ENCODE measurements at regions not wholly inside any gene's neighbourhood (a gene's known extent, or its start where the extent isn't known, plus 50 kb on each side); places are given as distances from the start of the nearest gene placed in this dataset.

- Histone ChIP-seq H3K27ac (ENCODE audit: low read length) (no peak overlapping the region), H3K4me1 (ENCODE audit: control insufficient read depth, insufficient read depth, low read length) (peaks cover 4% of the 10 kb centered on the region), H3K4me3 (ENCODE audit: low read length) (no peak overlapping the region), H3K27me3 (ENCODE audit: control insufficient read depth, insufficient read depth, low read length) (no peaks in the 10 kb centered on the region), H3K36me3 (ENCODE audit: control insufficient read depth, insufficient read depth, low read length) (no peaks in the 10 kb centered on the region), H3K9me3 (ENCODE audit: control insufficient read depth, insufficient read depth, low read length) (no peaks in the 10 kb centered on the region)
- no peak for TF ChIP-seq CTCF (IDR thresholded peaks at IDR 0.05)
- Mint-ChIP-seq H3K27ac (no peak overlapping the region), H3K4me1 (no peaks in the 10 kb centered on the region), H3K9me3 (no peaks in the 10 kb centered on the region), H3K36me3 (no peaks in the 10 kb centered on the region), H3K27me3 (ENCODE audit: low read depth in 2 of 2) (peaks cover 0 to 5% of the 10 kb centered on the region in 2 donors), H3K4me3 (no peak overlapping the region)
- ATAC-seq (no peak), DNase-seq (no peak)
- intact Hi-C loops (cut with micrococcal nuclease) = no loop called here
- WGBS (ENCODE audit: insufficient coverage) = 94% methylated on average over 9 of the region's 10 CpGs
These were observed 127.6 kb downstream of the SLC38A6 start for GRCh38 chr14:61108496-61109141.

GRCh38 chr14:61107869-61108493, 126.9 kb downstream of the SLC38A6 start:
- no peak overlapping the region for H3K4me3 Mint-ChIP-seq
- H3K27ac Mint-ChIP-seq = no peak overlapping the region
- no peaks in the 10 kb centered on the region for H3K27me3 ChIP-seq (ENCODE audit: control insufficient read depth, insufficient read depth, low read length)
- H3K4me1 Mint-ChIP-seq = no peaks in the 10 kb centered on the region
- H3K9me3 Mint-ChIP-seq = no peaks in the 10 kb centered on the region
- H3K36me3 ChIP-seq (ENCODE audit: control insufficient read depth, insufficient read depth, low read length) = no peaks in the 10 kb centered on the region
- H3K27me3 Mint-ChIP-seq (ENCODE audit: low read depth in 2 of 2) = peaks cover 0 to 5% of the 10 kb centered on the region in 2 donors
- TF ChIP-seq CTCF (IDR thresholded peaks at IDR 0.05) = no peak
- no peaks in the 10 kb centered on the region for H3K36me3 Mint-ChIP-seq
- ATAC-seq = no peak
- no peak overlapping the region for H3K27ac ChIP-seq (ENCODE audit: low read length)
- DNase-seq = no peak
- WGBS (ENCODE audit: insufficient coverage) = 95% methylated on average over 5 of the region's 6 CpGs
- no peak overlapping the region for H3K4me3 ChIP-seq (ENCODE audit: low read length)
- no peaks in the 10 kb centered on the region for H3K9me3 ChIP-seq (ENCODE audit: control insufficient read depth, insufficient read depth, low read length)
- H3K4me1 ChIP-seq (ENCODE audit: control insufficient read depth, insufficient read depth, low read length) = peaks cover 4% of the 10 kb centered on the region
- intact Hi-C loops (cut with micrococcal nuclease) = no loop called here

- no peak for TF ChIP-seq CTCF (IDR thresholded peaks at IDR 0.05)
- Histone ChIP-seq H3K9me3 (ENCODE audit: control insufficient read depth, insufficient read depth, low read length) (no peaks in the 10 kb centered on the region), H3K27ac (ENCODE audit: low read length) (no peak overlapping the region), H3K36me3 (ENCODE audit: control insufficient read depth, insufficient read depth, low read length) (no peaks in the 10 kb centered on the region), H3K4me1 (ENCODE audit: control insufficient read depth, insufficient read depth, low read length) (peaks cover 4% of the 10 kb centered on the region), H3K4me3 (ENCODE audit: low read length) (no peak overlapping the region), H3K27me3 (ENCODE audit: control insufficient read depth, insufficient read depth, low read length) (no peaks in the 10 kb centered on the region)
- intact Hi-C loops (cut with micrococcal nuclease) = no loop called here
- no peaks in the 10 kb centered on the region for H3K4me1 Mint-ChIP-seq
- no peak overlapping the region for H3K4me3 Mint-ChIP-seq
- WGBS (ENCODE audit: insufficient coverage) = 94% methylated on average over 14 of the region's 14 CpGs
- no peak overlapping the region for H3K27ac Mint-ChIP-seq
- H3K36me3 Mint-ChIP-seq = no peaks in the 10 kb centered on the region
- H3K9me3 Mint-ChIP-seq = no peaks in the 10 kb centered on the region
- ATAC-seq (no peak), DNase-seq (no peak)
- peaks cover 0 to 3% of the 10 kb centered on the region in 2 donors for H3K27me3 Mint-ChIP-seq (ENCODE audit: low read depth in 2 of 2)
These were observed 126.1 kb downstream of the SLC38A6 start for GRCh38 chr14:61106959-61107641.
